ENCODE measurements at regions not wholly inside any gene's neighbourhood (a gene's known extent, or its start where the extent isn't known, plus 50 kb on each side); places are given as distances from the start of the nearest gene placed in this dataset.

DNA sequence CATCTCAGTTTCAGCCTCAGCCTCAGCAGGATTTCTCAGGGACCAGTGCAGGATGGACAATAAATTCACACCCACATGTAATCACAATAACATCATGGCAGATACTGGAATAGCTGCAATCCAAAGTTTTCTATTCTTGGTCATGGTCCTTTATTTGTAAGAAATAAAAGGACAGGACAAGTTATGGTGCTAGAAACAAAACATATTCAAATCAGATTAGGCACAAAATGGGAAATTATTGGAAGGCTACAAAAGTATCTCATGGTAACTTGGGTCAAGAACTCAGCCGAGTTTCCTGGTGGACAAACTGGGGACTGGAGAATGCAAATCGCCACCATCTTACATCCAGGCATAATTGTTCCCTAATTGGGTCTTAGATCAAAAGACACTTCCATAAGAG lies 1768.2 kb upstream of the WWC1 start:
- no peak for ATAC-seq
- Mint-ChIP-seq H3K4me3 (no peak overlapping the region), H3K9me3 (peaks cover 4% of the 10 kb centered on the region), H3K36me3 (ENCODE audit: low read depth) (no peaks in the 10 kb centered on the region), H3K27ac (no peak overlapping the region), H3K4me1 (ENCODE audit: low read depth) (no peaks in the 10 kb centered on the region), H3K27me3 (no peaks in the 10 kb centered on the region)
- TF ChIP-seq, protein P1, sequence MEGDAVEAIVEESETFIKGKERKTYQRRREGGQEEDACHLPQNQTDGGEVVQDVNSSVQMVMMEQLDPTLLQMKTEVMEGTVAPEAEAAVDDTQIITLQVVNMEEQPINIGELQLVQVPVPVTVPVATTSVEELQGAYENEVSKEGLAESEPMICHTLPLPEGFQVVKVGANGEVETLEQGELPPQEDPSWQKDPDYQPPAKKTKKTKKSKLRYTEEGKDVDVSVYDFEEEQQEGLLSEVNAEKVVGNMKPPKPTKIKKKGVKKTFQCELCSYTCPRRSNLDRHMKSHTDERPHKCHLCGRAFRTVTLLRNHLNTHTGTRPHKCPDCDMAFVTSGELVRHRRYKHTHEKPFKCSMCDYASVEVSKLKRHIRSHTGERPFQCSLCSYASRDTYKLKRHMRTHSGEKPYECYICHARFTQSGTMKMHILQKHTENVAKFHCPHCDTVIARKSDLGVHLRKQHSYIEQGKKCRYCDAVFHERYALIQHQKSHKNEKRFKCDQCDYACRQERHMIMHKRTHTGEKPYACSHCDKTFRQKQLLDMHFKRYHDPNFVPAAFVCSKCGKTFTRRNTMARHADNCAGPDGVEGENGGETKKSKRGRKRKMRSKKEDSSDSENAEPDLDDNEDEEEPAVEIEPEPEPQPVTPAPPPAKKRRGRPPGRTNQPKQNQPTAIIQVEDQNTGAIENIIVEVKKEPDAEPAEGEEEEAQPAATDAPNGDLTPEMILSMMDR (IDR thresholded peaks at IDR 0.05) = no peak
- intact Hi-C loops (cut with micrococcal nuclease) = no loop called here
- DNase-seq = no peak
- POLR2A ChIA-PET = no interaction called here
- CTCF ChIA-PET = no interaction called here

DNA sequence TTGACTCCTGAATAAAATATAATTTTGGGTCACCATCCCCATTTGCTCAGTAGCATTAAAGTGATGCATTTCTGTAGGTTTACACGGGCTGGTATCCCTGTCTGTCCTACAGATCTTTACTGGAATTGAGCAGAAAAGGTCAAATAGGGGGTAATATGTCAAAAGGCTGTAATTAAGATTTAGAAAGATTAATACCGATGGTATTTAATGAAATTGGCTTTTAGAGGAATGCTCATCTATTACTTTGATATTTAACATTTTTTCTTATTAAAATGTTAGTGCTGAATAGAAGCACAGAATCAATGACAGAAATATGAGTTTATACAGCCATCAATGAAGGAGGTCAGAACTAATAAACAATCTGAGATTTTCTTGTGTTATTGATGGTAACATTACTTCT lies 1762.2 kb upstream of the WWC1 start:
- DNase-seq = no peak
- no peak for ATAC-seq
- intact Hi-C loops (cut with micrococcal nuclease) = no loop called here
- Mint-ChIP-seq H3K4me3 (no peak overlapping the region), H3K4me1 (ENCODE audit: low read depth) (no peaks in the 10 kb centered on the region), H3K27me3 (no peaks in the 10 kb centered on the region), H3K36me3 (ENCODE audit: low read depth) (no peaks in the 10 kb centered on the region), H3K27ac (no peak overlapping the region), H3K9me3 (no peaks in the 10 kb centered on the region)
- CTCF ChIA-PET = no interaction called here
- TF ChIP-seq, protein P1 (IDR thresholded peaks at IDR 0.05) = no peak
- POLR2A ChIA-PET = no interaction called here

DNA sequence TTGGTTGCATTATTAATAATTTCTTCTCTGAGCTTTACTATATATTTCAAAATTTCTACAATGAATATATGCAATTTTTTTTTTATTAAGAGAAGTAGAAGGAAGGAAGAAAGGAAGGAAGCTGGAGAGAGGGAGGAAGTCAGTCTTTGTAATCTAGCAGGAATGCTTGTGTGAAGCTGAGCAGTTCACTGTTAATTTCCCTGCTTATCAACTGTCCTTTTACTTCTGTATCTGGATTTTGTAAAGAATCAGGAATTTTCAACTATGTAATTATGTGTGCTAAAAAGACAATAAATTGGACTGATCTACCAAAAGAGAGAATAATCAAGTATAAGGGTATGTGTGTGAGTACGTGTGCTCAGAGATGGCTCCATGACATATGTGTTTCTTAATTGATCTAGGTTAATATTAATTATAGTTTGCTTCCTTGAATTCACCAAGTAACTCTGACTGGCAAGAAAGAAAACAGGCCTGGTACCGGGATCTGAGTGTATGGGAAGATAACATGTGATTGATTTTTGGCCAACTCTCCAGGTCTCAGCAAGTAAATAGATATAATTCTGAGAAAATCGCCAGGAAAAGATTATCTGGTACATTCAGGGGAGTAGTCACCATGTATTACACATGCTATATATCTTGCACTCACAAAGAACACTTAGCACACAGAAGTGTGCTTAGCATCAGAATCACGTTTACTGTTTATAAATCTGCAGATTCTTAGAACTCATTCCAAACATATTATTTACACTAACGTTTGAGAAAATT lies 1758.8 kb upstream of the WWC1 start:
- intact Hi-C loops (cut with micrococcal nuclease) = no loop called here
- no peak overlapping the region for H3K4me3 Mint-ChIP-seq
- ATAC-seq = no peak
- POLR2A ChIA-PET = no interaction called here
- H3K36me3 Mint-ChIP-seq (ENCODE audit: low read depth) = no peaks in the 10 kb centered on the region
- H3K9me3 Mint-ChIP-seq = no peaks in the 10 kb centered on the region
- H3K27me3 Mint-ChIP-seq = no peaks in the 10 kb centered on the region
- no peaks in the 10 kb centered on the region for H3K4me1 Mint-ChIP-seq (ENCODE audit: low read depth)
- H3K27ac Mint-ChIP-seq = no peak overlapping the region
- DNase-seq = no peak
- CTCF ChIA-PET = no interaction called here
- TF ChIP-seq, protein P1 (IDR thresholded peaks at IDR 0.05) = no peak

DNA sequence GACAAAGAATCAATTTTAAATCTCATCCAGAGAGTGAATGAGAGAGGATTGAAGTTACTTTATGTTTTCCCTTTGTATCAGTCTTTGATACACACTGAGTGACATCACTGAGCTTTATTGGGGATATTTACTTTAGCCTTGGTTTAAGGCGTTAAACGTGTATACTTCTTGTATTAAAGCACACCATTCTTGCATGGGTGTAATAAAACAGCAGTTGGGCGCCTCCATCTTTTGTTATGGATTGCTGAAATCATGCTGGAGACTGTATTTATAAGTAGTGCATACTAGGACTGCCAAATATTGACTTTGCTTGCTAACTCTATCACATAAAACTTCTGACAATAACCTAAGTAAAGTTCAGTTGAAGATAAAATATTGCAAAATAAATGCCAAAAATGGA lies 1755.8 kb upstream of the WWC1 start:
- TF ChIP-seq, protein P1 (IDR thresholded peaks at IDR 0.05) = no peak
- no peak overlapping the region for H3K27ac Mint-ChIP-seq
- no peaks in the 10 kb centered on the region for H3K36me3 Mint-ChIP-seq (ENCODE audit: low read depth)
- H3K4me1 Mint-ChIP-seq (ENCODE audit: low read depth) = no peaks in the 10 kb centered on the region
- intact Hi-C loops (cut with micrococcal nuclease) = no loop called here
- POLR2A ChIA-PET = no interaction called here
- H3K9me3 Mint-ChIP-seq = peaks cover 2% of the 10 kb centered on the region
- H3K27me3 Mint-ChIP-seq = no peaks in the 10 kb centered on the region
- no peak overlapping the region for H3K4me3 Mint-ChIP-seq
- CTCF ChIA-PET = no interaction called here
- no peak for ATAC-seq
- no peak for DNase-seq

DNA sequence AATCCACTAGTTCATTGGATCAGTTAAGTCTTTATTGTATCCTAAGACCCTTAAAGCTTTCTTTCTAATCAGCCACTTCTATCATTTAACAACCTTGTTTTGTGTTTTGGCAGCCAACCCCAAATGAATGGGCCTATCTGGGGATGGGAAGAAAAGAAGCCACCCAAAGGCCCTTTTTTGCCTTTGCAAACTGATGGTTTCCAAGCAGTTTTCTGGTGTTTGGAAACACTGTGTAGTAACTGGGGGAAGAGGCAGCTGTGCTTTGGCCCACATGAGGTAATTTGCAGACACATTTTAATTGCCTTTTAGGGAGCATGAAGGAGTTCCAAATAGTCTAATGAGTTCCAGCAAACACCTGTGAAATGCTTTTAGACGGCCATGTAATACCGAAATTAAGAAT lies 1751.3 kb upstream of the WWC1 start:
- Mint-ChIP-seq H3K9me3 (peaks cover 2% of the 10 kb centered on the region), H3K27me3 (no peaks in the 10 kb centered on the region), H3K4me3 (no peak overlapping the region), H3K36me3 (ENCODE audit: low read depth) (no peaks in the 10 kb centered on the region), H3K4me1 (ENCODE audit: low read depth) (no peaks in the 10 kb centered on the region), H3K27ac (no peak overlapping the region)
- intact Hi-C loops (cut with micrococcal nuclease) = no loop called here
- POLR2A ChIA-PET = no interaction called here
- DNase-seq (no peak), ATAC-seq (no peak)
- TF ChIP-seq, protein P1 (IDR thresholded peaks at IDR 0.05) = no peak
- CTCF ChIA-PET = no interaction called here

All from activated CD8-positive, alpha-beta T cell treated with anti-CD3 and anti-CD28 coated beads for 36 hours (primary cell).